NB4 (cell line): ENCODE measurements at regions not wholly inside any gene's neighbourhood (a gene's known extent, or its start where the extent isn't known, plus 50 kb on each side); places are given as distances from the start of the nearest gene placed in this dataset.

Experiments used
- CTCF ChIP-seq: IDR thresholded peaks from one replicate; pipeline ENCODE4 v1.5.1; 2012; ENCODE audit warnings: low read depth, low read length
- MYC ChIP-seq: IDR thresholded peaks from 2 replicates; pipeline ENCODE4 v1.6.1; 2011; ENCODE audit warnings: low read depth, low read length
- POLR2A ChIP-seq: IDR thresholded peaks from 2 replicates; pipeline ENCODE4 v1.6.1; 2011; ENCODE audit warnings: mild to moderate bottlenecking; ENCODE audit not compliant: insufficient read length; ENCODE audit errors: extremely low read depth

- TF ChIP-seq CTCF (peak; percentile 47), POLR2A (no peak), MYC (no peak)
Observed at GRCh38 chr3:137946356-137946973, 63.5 kb upstream of the CLDN18 start.
